Daoy (cell line): ENCODE measurements at regions not wholly inside any gene's neighbourhood (a gene's known extent, or its start where the extent isn't known, plus 50 kb on each side); places are given as distances from the start of the nearest gene placed in this dataset.
"Not testable (repeated sequence)": the region's sequence is repeated elsewhere in the genome, so short reads cannot be mapped to it uniquely, and the experiment has no call there.

ENCODE experiments used
- DNase-seq: peaks from one replicate; pipeline ENCODE4 v3.0.0-alpha.2; 2015; ENCODE audit warnings: low read depth

- no peak for DNase-seq
Observed at GRCh38 chr18:4765401-4765800, 310.3 kb upstream of the DLGAP1 start.

DNA sequence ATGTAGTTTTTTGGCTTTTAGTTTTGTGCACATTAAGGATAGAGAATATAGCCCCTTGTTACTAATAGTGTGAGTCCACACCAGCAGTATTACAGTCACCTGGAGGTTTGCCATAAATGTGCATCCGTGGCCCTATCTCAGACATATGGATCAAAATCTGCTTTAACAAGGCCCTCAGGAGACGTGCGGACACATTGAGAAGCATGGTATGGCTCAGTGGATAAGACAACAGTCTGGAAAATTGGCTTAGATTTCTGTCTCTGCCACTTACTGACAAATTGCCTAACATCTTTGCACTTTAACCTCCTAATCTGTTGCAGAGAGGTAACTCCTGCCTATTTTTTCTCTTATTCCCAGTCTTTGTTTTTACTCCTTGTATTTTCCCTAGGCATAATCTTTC, 307.2 kb upstream of the DLGAP1 start:
- DNase-seq: no peak

DNA sequence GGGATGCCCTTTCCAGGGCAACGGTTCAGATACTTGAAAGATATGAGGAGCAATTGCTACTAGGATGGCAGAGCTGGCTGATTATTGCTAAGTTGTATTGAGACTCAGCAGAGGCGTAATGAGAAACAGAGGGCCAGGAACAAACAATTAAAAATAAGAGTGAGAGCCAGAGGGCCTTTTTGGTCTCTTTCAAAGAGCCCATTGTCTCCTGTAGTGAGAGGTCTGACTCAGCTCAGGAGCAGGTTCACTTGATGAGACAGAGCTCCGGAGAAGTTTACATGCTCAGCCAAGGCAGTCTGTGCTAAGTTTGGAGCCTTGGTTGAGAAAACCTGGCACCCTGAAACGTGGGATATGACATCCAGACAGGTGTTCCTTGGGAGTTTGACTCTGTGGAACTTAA, 303.9 kb upstream of the DLGAP1 start:
- DNase-seq: no peak

- DNase-seq: no peak
Observed at GRCh38 chr18:4755848-4756247, 300.7 kb upstream of the DLGAP1 start.

GRCh38 chr18:4753151-4753550, 298.0 kb upstream of the DLGAP1 start:
- DNase-seq: not testable (repeated sequence)

DNA sequence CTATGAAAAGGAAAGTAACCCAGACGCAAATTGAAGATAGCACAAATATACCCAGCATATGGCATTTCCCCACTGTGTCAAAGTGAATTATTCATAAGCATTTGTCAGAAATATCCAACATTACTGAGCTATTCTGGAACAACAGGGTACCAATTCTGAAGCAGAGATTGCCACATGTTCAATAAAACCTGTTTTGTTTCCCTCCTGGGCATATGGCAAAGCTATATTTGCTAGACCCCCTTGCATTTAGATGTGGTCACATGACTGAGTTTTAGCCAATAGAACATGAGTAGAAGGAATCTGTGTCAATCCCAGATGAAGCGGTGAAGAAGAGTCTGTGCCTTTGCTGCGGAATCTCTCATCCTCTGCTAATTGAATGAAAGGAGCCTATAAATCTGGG, 296.4 kb upstream of the DLGAP1 start:
- no peak for DNase-seq

DNA sequence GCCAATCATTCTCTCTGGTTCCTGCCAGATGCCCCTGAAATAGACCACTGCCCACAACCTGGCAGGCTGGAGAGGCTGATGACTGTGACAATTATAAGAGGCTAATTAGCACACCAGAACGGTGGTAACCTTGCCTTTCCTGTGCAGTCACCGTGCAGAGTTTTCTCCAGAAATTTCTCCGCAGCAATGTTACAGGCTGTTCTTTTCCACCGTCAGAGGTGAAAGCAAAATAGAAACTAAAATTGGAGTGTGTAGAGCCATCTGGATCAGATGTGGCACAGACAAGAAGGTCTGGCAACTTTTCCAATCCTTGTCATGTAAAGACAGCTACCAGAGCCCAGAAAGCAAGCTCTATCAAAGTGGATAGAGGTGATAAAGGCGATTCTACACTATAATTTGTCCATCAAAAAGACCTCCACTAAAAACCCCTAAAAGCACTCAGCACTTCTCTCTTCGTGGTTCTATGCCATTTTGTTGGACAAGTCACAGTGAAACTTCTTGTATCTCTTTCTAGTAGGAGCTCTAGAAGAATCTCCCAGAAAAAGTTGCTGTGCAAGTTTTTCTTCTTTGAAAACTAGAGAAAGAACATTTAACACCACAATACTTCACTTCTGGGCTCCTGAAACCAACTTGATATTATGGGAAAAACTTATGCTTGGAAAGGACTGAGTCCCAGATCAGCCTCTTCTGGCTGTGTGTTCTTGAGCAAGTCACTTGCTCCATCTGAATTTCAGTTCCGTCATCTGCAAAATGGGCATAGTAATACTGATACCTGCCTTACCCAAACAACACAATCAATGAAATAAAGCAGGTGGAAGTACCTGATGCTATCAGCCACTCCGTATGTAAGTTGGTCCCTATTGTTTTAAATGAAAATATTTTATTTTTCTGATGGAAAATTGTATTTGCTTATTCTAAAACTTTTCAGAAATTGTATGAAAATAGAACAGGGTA, 295.6 kb upstream of the DLGAP1 start:
- DNase-seq: no peak

DNA sequence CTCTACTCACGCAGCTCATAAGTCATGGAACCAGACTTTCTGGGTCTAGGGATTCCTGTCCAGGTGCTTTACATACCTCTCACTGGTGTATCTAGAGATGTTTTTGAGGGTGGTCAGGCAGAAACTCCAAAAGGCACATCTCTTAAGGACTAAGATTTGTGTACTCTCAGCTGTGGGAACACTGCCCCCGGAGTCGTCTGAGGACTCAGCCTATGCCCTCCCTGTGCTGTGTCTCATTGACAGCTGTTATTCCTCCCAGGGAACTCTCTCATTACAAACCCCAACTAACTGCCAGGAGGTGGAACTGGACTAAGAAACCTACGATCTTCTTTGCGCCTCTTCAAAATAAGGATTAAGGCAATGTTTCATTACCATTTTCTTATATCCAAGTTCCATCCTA, 293.9 kb upstream of the DLGAP1 start:
- no peak for DNase-seq

- no peak for DNase-seq
Observed at GRCh38 chr18:4734903-4735302, 279.8 kb upstream of the DLGAP1 start.

- DNase-seq: no peak
Observed at GRCh38 chr18:4734021-4734420, 278.9 kb upstream of the DLGAP1 start.

DNA sequence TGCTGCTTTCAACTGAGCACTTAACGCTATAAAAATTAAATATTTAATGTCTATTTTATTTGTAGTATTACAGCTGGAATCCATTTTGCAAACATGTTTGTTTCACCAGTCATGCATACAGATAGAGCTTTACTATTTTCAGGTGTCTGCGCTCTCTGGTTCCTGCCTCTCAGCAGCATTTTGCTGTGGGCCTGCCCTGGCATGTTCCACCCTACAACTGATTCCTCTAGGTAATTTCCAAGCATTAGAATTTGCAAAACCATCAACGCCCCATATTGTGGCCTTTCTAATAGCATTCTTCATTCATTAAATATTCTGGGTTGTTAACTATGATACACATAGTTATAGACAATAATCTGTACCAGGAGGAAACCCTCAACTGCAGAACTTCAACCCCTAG, 266.4 kb upstream of the DLGAP1 start:
- no peak for DNase-seq

DNA sequence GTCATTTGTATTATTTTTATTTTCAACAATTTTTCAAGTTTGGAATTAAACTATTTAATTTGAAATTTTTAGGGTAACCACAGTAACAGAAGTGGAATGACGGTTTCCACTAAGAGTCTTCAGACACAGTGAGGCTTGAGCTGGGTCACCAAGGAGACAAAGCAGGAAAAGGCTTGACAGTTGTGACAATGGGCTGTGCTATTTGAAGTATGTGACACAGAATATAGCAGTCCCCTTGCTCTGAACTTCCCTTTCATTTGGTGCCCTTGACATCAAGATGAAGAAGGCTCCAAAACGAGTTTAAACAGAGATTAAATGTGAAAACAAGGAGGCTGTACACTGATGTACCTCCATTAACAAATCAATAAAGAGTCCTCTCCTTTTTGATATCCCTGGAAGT, 265.4 kb upstream of the DLGAP1 start:
- DNase-seq: no peak

- no peak for DNase-seq
Observed at GRCh38 chr18:4705894-4706293, 250.8 kb upstream of the DLGAP1 start.

- no peak for DNase-seq
Observed at GRCh38 chr18:4704781-4705180, 249.7 kb upstream of the DLGAP1 start.

GRCh38 chr18:4691836-4692235, 236.7 kb upstream of the DLGAP1 start:
- DNase-seq: no peak

GRCh38 chr18:4678685-4679084, 223.6 kb upstream of the DLGAP1 start:
- peak; percentile 2 for DNase-seq

GRCh38 chr18:4677006-4677405, 221.9 kb upstream of the DLGAP1 start:
- DNase-seq: no peak

GRCh38 chr18:4672162-4672561, 217.1 kb upstream of the DLGAP1 start:
- DNase-seq: no peak

GRCh38 chr18:4658804-4659203, 203.7 kb upstream of the DLGAP1 start:
- DNase-seq: no peak

DNA sequence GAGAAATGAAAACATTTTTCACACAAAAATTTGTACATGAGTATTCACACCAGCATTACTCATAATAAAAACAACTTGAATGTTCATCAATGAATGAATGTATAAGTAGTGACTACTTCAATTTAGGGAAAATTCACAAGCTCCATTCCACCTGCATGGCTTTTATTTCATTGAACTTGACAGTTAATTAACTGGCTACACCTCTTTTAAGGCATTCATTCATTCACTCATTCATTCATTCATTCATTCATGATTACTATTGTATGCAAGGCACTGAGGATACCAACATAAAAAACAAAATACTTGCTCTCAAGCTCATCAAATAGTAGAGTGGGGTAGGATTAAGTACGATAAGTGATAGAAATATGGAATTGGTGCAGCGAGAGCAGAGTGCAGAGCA, 198.3 kb upstream of the DLGAP1 start:
- no peak for DNase-seq

DNA sequence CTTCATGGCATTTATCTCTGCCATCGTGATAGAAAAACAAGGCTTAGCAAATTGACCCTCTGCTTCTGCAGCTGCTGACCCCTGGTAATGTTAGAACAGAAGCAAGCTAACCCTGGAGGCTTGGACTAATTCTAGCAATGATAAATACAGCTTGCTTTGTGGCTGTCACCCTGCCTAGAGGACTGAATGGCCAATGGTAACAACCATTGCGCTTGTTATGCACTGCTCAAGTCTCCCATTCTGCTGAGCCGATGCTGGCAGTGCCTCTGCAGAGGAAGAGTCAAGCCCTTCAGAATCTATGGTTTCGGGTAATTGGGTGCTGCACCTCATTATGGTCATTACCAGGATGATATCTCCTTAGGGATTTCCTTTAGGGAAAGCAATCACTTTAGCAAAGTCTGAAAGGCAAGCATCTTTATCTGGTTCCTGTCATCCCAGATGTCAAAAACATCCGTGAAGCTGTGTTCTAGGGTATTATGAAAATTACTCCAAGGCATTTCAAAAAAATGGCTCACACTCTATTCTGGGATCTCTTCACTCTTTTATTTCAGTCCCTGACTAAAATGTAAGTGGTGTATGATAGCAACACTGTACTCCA, 186.8 kb upstream of the DLGAP1 start:
- DNase-seq: no peak

DNA sequence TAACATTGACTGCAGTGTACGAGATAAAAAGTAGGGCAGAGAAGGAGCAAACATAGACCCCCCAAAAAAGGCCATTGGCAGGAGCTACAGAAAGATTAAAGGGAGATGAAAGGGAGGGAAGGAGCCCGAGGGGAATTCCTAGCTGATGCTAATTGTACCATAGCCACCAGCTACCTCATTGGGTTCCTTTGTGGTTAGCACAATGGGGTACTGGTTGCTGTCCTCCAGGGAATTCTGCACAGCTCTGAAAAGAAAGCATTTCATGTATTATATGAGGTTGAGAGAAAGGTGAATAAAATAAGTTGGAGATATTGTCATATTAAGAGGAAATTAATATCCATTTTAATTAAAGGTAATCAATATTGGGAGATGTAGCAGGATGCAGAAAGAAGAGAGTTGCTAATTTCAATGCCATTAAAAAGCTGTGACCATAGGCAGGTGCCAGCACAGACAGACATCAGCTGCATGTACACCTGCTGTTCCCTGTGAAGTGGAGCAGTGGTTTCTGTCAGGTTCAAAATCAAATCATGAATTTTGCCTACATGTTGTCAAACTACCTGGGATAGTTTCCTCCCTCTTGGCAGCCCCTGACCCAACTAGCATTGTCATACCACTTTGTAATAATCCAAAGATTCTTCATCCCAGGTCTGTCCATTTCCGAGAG, 185.4 kb upstream of the DLGAP1 start:
- no peak for DNase-seq
